Endothelial cell (in vitro differentiated cells): ENCODE measurements at regions not wholly inside any gene's neighbourhood (a gene's known extent, or its start where the extent isn't known, plus 50 kb on each side); places are given as distances from the start of the nearest gene placed in this dataset.

Source experiments
- DNase-seq: peaks from one replicate; pipeline ENCODE4 v3.0.0; 2021; ENCODE audit warnings: low spot score
- H3K27ac Mint-ChIP-seq: one replicate; pipeline ENCODE4 v1.8.0; 2021; ENCODE audit warnings: mixed read lengths, inconsistent platforms; ENCODE audit not compliant: unreplicated experiment
- H3K27me3 Mint-ChIP-seq: one replicate; pipeline ENCODE4 v1.8.0; 2021; ENCODE audit warnings: mild to moderate bottlenecking, moderate library complexity, mixed read lengths, inconsistent platforms; ENCODE audit not compliant: unreplicated experiment
- H3K36me3 Mint-ChIP-seq: one replicate; pipeline ENCODE4 v1.8.0; 2021; ENCODE audit warnings: mild to moderate bottlenecking, low read depth, mixed read lengths, inconsistent platforms; ENCODE audit not compliant: unreplicated experiment
- H3K4me1 Mint-ChIP-seq: one replicate; pipeline ENCODE4 v1.8.0; 2021; ENCODE audit warnings: mild to moderate bottlenecking, mixed read lengths, inconsistent platforms; ENCODE audit not compliant: unreplicated experiment
- H3K4me3 Mint-ChIP-seq: one replicate; pipeline ENCODE4 v1.8.0; 2021; ENCODE audit warnings: mild to moderate bottlenecking, mixed read lengths, inconsistent platforms; ENCODE audit not compliant: unreplicated experiment
- H3K9me3 Mint-ChIP-seq: one replicate; pipeline ENCODE4 v1.8.0; 2021; ENCODE audit warnings: mixed read lengths, inconsistent platforms; ENCODE audit not compliant: unreplicated experiment
- TF ChIP-seq, protein P1 (sequence below): fragments of 200-600 bp; sonication (generic); IDR thresholded peaks from one replicate; pipeline ENCODE4 v1.5.0; 2021; ENCODE audit warnings: antibody characterized with exemption; ENCODE audit not compliant: unreplicated experiment

- peak overlapping the region; percentile 64 for H3K4me3 Mint-ChIP-seq
- no peak for DNase-seq
- no peak overlapping the region for H3K27ac Mint-ChIP-seq
- TF ChIP-seq, protein P1, sequence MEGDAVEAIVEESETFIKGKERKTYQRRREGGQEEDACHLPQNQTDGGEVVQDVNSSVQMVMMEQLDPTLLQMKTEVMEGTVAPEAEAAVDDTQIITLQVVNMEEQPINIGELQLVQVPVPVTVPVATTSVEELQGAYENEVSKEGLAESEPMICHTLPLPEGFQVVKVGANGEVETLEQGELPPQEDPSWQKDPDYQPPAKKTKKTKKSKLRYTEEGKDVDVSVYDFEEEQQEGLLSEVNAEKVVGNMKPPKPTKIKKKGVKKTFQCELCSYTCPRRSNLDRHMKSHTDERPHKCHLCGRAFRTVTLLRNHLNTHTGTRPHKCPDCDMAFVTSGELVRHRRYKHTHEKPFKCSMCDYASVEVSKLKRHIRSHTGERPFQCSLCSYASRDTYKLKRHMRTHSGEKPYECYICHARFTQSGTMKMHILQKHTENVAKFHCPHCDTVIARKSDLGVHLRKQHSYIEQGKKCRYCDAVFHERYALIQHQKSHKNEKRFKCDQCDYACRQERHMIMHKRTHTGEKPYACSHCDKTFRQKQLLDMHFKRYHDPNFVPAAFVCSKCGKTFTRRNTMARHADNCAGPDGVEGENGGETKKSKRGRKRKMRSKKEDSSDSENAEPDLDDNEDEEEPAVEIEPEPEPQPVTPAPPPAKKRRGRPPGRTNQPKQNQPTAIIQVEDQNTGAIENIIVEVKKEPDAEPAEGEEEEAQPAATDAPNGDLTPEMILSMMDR, result no peak
- H3K4me1 Mint-ChIP-seq, result no peaks in the 10 kb centered on the region
- H3K27me3 Mint-ChIP-seq, result peaks cover 9% of the 10 kb centered on the region
- H3K9me3 Mint-ChIP-seq, result no peaks in the 10 kb centered on the region
- peaks cover 4% of the 10 kb centered on the region for H3K36me3 Mint-ChIP-seq
Measured at GRCh38 chr7:417973-418601, 101.6 kb downstream of the PDGFA start.

DNA sequence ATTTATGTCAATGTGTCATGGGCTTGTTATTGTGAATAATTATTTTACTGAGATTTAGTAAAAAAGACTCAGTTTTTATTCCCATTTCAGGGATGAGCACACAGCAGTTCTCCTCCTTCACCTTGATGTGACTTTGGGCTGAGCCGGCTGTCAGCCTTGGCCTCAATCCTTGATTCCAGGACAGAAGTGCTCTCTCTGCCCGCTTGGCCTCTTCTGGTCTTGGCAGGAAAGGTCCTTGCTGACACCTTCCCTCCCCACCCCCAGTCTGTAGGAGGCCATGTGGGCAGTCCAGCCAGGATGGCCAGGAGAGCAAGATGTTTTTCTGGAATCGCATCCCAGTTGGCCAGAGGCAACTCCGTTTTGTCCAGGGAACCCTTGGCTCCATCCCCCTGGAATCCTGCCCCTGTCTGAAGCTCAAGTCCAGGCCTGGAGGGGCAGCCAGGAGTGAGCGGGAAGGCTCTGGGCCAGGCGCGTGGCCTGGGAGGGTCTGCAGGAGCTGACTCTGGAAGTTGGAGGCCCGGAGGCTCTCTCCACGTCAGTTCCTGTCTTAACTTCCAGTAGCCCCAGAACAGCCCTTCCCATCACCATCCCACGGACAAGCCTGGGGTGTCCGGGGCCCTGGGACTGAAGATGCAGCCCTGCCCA lies 100.9 kb downstream of the PDGFA start:
- no peak for DNase-seq
- Mint-ChIP-seq H3K27me3 (peaks cover 10% of the 10 kb centered on the region), H3K4me1 (no peaks in the 10 kb centered on the region), H3K4me3 (no peak overlapping the region), H3K27ac (no peak overlapping the region), H3K9me3 (no peaks in the 10 kb centered on the region), H3K36me3 (peaks cover 4% of the 10 kb centered on the region)
- TF ChIP-seq, protein P1, result no peak

- Mint-ChIP-seq H3K4me3 (no peak overlapping the region), H3K9me3 (no peaks in the 10 kb centered on the region), H3K27ac (no peak overlapping the region), H3K27me3 (peaks cover 12% of the 10 kb centered on the region), H3K4me1 (no peaks in the 10 kb centered on the region), H3K36me3 (peaks cover 4% of the 10 kb centered on the region)
- TF ChIP-seq, protein P1, result no peak
- DNase-seq, result no peak
Measured at GRCh38 chr7:420142-421093, 99.2 kb downstream of the PDGFA start.

DNA sequence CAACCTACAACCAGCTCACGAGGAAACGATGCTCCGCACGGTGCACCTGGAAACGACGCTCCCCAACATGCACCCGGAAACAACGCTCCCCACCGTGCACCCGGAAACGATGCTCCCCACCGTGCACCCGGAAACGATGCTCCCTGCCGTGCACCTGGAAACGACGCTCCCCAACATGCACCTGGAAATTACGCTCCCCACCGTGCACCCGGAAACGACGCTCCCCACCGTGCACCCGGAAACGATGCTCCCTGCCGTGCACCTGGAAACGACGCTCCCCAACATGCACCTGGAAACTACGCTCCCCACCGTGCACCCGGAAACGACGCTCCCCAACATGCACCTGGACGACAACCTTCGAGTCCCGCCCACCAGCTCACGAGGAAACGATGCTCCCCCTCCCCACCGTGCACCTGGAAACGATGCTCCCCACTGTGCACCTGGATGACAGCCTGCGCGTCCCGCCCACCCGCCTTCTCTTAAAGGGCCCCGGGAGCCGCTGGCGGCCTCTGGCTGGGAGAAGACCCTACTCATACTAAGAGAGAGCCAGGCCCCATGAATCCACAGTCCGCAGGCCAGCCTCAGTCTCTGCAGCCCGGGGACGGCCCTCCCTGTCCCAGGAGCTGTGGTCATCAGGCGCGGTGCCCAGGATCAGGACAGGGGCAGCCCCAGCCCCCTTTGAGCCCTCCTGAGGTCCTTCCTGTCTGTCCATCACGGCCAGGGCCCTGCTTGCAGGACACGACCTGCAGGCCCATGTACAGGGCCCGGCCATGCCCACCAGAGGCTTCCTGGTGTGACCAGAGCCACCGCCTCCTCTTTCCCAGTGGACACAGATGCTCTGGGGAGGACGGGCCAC lies 98.3 kb downstream of the PDGFA start:
- no peak for DNase-seq
- Mint-ChIP-seq H3K27ac (no peak overlapping the region), H3K27me3 (peaks cover 14% of the 10 kb centered on the region), H3K4me3 (no peak overlapping the region), H3K4me1 (no peaks in the 10 kb centered on the region), H3K9me3 (no peaks in the 10 kb centered on the region), H3K36me3 (peaks cover 4% of the 10 kb centered on the region)
- TF ChIP-seq, protein P1, result no peak
